ENCODE measurements at regions not wholly inside any gene's neighbourhood (a gene's known extent, or its start where the extent isn't known, plus 50 kb on each side); places are given as distances from the start of the nearest gene placed in this dataset.

DNA sequence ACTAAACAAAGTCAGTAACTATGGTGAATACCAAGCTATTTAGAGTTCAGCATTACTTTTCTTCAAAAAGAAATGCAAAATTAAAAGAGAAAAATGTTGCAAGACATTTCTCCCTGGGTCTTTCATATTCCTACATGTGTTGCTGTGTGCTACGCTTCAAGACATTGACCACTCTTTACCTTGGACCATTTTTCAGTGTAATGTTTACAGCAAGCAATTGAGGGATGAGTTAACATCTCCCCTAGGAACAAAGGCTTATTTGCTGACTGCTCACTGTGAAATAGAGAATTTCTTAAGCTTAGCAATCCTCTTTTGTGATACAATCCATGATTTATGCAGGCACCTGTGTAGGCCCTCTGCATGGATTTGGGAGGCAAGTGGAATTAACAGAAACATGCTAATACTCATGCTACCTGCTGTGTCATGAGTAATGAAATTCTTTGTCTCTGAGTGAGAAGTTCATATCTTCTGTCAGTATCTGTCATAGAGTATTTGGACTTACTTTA is 1202.9 kb upstream of the CDH8 start:
- Histone ChIP-seq H3K4me1 (ENCODE audit: control insufficient read depth in 2 of 2, insufficient read depth in 1 of 2, low read depth in 1 of 2, low read length in 2 of 2) (no peaks in the 10 kb centered on the region), H2BK15ac (ENCODE audit: low read length) (no peak overlapping the region), H2AFZ (ENCODE audit: low read length) (peak overlapping the region; percentile 13), H3K36me3 (replicated peaks in 1 of 2; ENCODE audit: control insufficient read depth in 2 of 2, insufficient read depth in 2 of 2, low read length in 2 of 2) (no peaks in the 10 kb centered on the region), H3K4me3 (ENCODE audit: low read length in 2 of 2) (no peak overlapping the region), H2BK12ac (ENCODE audit: low read length) (no peak overlapping the region), H4K91ac (ENCODE audit: low read depth, low read length, poor library complexity) (no peak overlapping the region), H3K79me1 (ENCODE audit: low read depth, low read length) (no peaks in the 10 kb centered on the region), H2AK5ac (ENCODE audit: low read depth, low read length) (no peak overlapping the region), H2BK120ac (ENCODE audit: low read depth, low read length) (no peak overlapping the region), H3K4ac (ENCODE audit: low read length) (no peak overlapping the region), H3K9ac (ENCODE audit: low read depth, low read length, poor library complexity) (no peak overlapping the region), H4K8ac (ENCODE audit: low read depth, low read length) (no peak overlapping the region), H3K23ac (ENCODE audit: low read depth, low read length, poor library complexity) (no peak overlapping the region), H3K27me3 (ENCODE audit: control insufficient read depth in 3 of 3, insufficient read depth in 3 of 3, low read depth in 1 of 3, low read length in 3 of 3) (no peaks in the 10 kb centered on the region), H3K27ac (replicated peaks; ENCODE audit: low read length) (no peak overlapping the region), H3K4me2 (ENCODE audit: insufficient read depth, low read length, poor library complexity, severe bottlenecking) (no peak overlapping the region), H3K14ac (ENCODE audit: low read length) (no peak overlapping the region), H2BK5ac (ENCODE audit: low read length) (no peak overlapping the region), H3K9me3 (replicated peaks in 1 of 2; ENCODE audit: control insufficient read depth in 2 of 2, insufficient read depth in 1 of 2, low read depth in 1 of 2, low read length in 2 of 2) (no peaks in the 10 kb centered on the region), H3K18ac (ENCODE audit: low read length) (no peak overlapping the region)
- DNase-seq (ENCODE audit: low spot score): no peak
- no CpG with 5 or more reads among the region's 1 CpG for WGBS, 2 donors (ENCODE audit: extremely low coverage in 2 of 2, insufficient read length in 2 of 2, insufficient replicate concordance in 1 of 2)

DNA sequence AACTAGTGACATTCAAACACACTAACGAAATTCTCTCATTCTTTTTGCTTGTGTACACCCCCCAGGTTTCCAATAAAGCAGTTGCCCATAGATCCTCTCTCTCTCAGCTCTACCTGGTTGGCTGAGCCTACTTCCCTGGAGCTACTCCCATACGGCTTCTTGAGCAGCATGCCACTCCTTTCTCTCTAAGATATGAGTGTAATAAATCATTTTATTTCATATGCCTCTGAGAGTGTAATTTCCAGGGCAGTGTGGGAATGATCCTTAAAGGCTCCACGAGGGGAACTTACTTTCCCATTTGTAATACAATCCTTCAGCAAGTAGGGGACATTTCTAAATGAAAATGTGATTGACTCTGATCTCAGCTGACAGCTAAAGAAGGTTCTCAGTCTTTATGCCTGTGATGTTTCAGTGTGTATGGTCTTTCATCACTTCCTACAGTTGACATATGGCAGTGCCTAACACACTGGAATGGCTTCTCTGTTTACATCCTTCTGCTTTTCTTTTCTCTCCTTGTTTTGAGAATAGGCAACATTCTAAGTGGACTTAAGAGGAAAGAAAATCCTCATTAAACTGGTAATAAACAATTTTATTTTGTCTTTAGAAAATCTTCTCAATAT is 1194.3 kb upstream of the CDH8 start:
- no CpG with 5 or more reads among the region's 3 CpGs for WGBS, 2 donors (ENCODE audit: extremely low coverage in 2 of 2, insufficient read length in 2 of 2, insufficient replicate concordance in 1 of 2)
- H2AK5ac ChIP-seq (ENCODE audit: low read depth, low read length): no peak overlapping the region
- H2BK5ac ChIP-seq (ENCODE audit: low read length): no peak overlapping the region
- no peak overlapping the region for H3K14ac ChIP-seq (ENCODE audit: low read length)
- H3K4me1 ChIP-seq (ENCODE audit: control insufficient read depth in 2 of 2, insufficient read depth in 1 of 2, low read depth in 1 of 2, low read length in 2 of 2): no peaks in the 10 kb centered on the region
- no peaks in the 10 kb centered on the region for H3K79me1 ChIP-seq (ENCODE audit: low read depth, low read length)
- H3K23ac ChIP-seq (ENCODE audit: low read depth, low read length, poor library complexity): no peak overlapping the region
- no peak overlapping the region for H3K27ac ChIP-seq (replicated peaks; ENCODE audit: low read length)
- H2AFZ ChIP-seq (ENCODE audit: low read length): peak overlapping the region; percentile 6
- H4K8ac ChIP-seq (ENCODE audit: low read depth, low read length): no peak overlapping the region
- H3K36me3 ChIP-seq (replicated peaks in 1 of 2; ENCODE audit: control insufficient read depth in 2 of 2, insufficient read depth in 2 of 2, low read length in 2 of 2): no peaks in the 10 kb centered on the region
- peaks cover 0 to 7% of the 10 kb centered on the region in 2 donors for H3K9me3 ChIP-seq (replicated peaks in 1 of 2; ENCODE audit: control insufficient read depth in 2 of 2, insufficient read depth in 1 of 2, low read depth in 1 of 2, low read length in 2 of 2)
- no peaks in the 10 kb centered on the region for H3K27me3 ChIP-seq (ENCODE audit: control insufficient read depth in 3 of 3, insufficient read depth in 3 of 3, low read depth in 1 of 3, low read length in 3 of 3)
- H3K4ac ChIP-seq (ENCODE audit: low read length): no peak overlapping the region
- no peak overlapping the region for H2BK120ac ChIP-seq (ENCODE audit: low read depth, low read length)
- no peak overlapping the region for H3K4me2 ChIP-seq (ENCODE audit: insufficient read depth, low read length, poor library complexity, severe bottlenecking)
- H3K18ac ChIP-seq (ENCODE audit: low read length): no peak overlapping the region
- no peak overlapping the region for H2BK12ac ChIP-seq (ENCODE audit: low read length)
- no peak overlapping the region for H4K91ac ChIP-seq (ENCODE audit: low read depth, low read length, poor library complexity)
- no peak overlapping the region for H3K9ac ChIP-seq (ENCODE audit: low read depth, low read length, poor library complexity)
- no peak for DNase-seq (ENCODE audit: low spot score)
- H2BK15ac ChIP-seq (ENCODE audit: low read length): no peak overlapping the region
- no peak overlapping the region for H3K4me3 ChIP-seq (ENCODE audit: low read length in 2 of 2)

DNA sequence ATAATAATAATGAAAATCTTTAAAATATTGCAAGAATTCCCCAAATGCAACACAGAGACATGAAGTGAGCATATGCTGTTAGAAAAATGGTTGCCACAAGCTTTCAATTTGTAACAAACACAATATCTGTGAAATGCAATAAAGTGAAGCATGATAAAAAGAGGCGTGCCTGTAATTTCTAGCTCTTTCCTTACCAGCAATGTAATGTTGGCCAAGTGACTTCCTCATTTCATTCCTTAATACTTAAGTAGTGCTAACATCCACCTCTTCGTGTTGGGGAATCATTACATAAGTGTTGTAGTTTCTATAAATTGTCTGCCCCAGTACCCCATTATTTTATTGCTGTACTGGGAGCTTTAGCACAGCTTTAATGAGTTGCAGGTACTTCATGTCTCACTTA is 1192.0 kb upstream of the CDH8 start:
- H3K4me1 ChIP-seq (ENCODE audit: control insufficient read depth in 2 of 2, insufficient read depth in 1 of 2, low read depth in 1 of 2, low read length in 2 of 2): no peaks in the 10 kb centered on the region
- no peaks in the 10 kb centered on the region for H3K79me1 ChIP-seq (ENCODE audit: low read depth, low read length)
- H3K4me3 ChIP-seq (ENCODE audit: low read length in 2 of 2): no peak overlapping the region
- H2BK15ac ChIP-seq (ENCODE audit: low read length): no peak overlapping the region
- H2AFZ ChIP-seq (ENCODE audit: low read length): no peak overlapping the region
- no peak overlapping the region for H4K8ac ChIP-seq (ENCODE audit: low read depth, low read length)
- no peak overlapping the region for H2BK5ac ChIP-seq (ENCODE audit: low read length)
- H3K18ac ChIP-seq (ENCODE audit: low read length): no peak overlapping the region
- no peak overlapping the region for H2BK120ac ChIP-seq (ENCODE audit: low read depth, low read length)
- peaks cover 0 to under 1% of the 10 kb centered on the region in 2 donors for H3K9me3 ChIP-seq (replicated peaks in 1 of 2; ENCODE audit: control insufficient read depth in 2 of 2, insufficient read depth in 1 of 2, low read depth in 1 of 2, low read length in 2 of 2)
- WGBS, 2 donors (ENCODE audit: extremely low coverage in 2 of 2, insufficient read length in 2 of 2, insufficient replicate concordance in 1 of 2): no CpG with 5 or more reads among the region's 2 CpGs
- H2AK5ac ChIP-seq (ENCODE audit: low read depth, low read length): no peak overlapping the region
- DNase-seq (ENCODE audit: low spot score): no peak
- no peak overlapping the region for H3K4ac ChIP-seq (ENCODE audit: low read length)
- H3K9ac ChIP-seq (ENCODE audit: low read depth, low read length, poor library complexity): no peak overlapping the region
- no peak overlapping the region for H3K14ac ChIP-seq (ENCODE audit: low read length)
- no peaks in the 10 kb centered on the region for H3K36me3 ChIP-seq (replicated peaks in 1 of 2; ENCODE audit: control insufficient read depth in 2 of 2, insufficient read depth in 2 of 2, low read length in 2 of 2)
- H3K27ac ChIP-seq (replicated peaks; ENCODE audit: low read length): no peak overlapping the region
- H3K4me2 ChIP-seq (ENCODE audit: insufficient read depth, low read length, poor library complexity, severe bottlenecking): no peak overlapping the region
- no peak overlapping the region for H4K91ac ChIP-seq (ENCODE audit: low read depth, low read length, poor library complexity)
- H3K27me3 ChIP-seq (ENCODE audit: control insufficient read depth in 3 of 3, insufficient read depth in 3 of 3, low read depth in 1 of 3, low read length in 3 of 3): no peaks in the 10 kb centered on the region
- H3K23ac ChIP-seq (ENCODE audit: low read depth, low read length, poor library complexity): no peak overlapping the region
- no peak overlapping the region for H2BK12ac ChIP-seq (ENCODE audit: low read length)

DNA sequence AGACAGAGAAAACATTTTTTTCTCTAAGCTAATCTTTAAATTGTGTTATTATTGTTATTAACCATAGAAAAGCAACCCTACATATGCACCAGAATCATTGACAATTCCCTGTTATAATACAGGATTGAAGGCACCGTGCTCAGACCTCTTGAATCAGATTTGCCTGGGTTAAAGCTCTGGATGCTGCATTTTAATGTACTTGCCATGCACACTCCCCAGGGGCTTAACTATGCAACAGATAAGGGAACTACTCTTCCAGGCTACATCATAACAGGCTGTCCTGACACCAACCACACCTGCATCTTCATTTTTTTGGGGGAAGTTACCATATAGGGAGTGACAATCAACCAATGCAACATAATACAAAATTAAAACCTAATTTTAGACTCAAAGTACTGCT is 1187.6 kb upstream of the CDH8 start:
- no peak overlapping the region for H2BK120ac ChIP-seq (ENCODE audit: low read depth, low read length)
- no peak overlapping the region for H2BK12ac ChIP-seq (ENCODE audit: low read length)
- no peak overlapping the region for H4K8ac ChIP-seq (ENCODE audit: low read depth, low read length)
- no peak overlapping the region for H2BK15ac ChIP-seq (ENCODE audit: low read length)
- no peak overlapping the region for H4K91ac ChIP-seq (ENCODE audit: low read depth, low read length, poor library complexity)
- no peak overlapping the region for H3K4me2 ChIP-seq (ENCODE audit: insufficient read depth, low read length, poor library complexity, severe bottlenecking)
- no peak overlapping the region for H3K9ac ChIP-seq (ENCODE audit: low read depth, low read length, poor library complexity)
- H2AK5ac ChIP-seq (ENCODE audit: low read depth, low read length): no peak overlapping the region
- H3K27me3 ChIP-seq (ENCODE audit: control insufficient read depth in 3 of 3, insufficient read depth in 3 of 3, low read depth in 1 of 3, low read length in 3 of 3): no peaks in the 10 kb centered on the region
- peaks cover 0 to 7% of the 10 kb centered on the region in 2 donors for H3K4me1 ChIP-seq (ENCODE audit: control insufficient read depth in 2 of 2, insufficient read depth in 1 of 2, low read depth in 1 of 2, low read length in 2 of 2)
- DNase-seq (ENCODE audit: low spot score): no peak
- no peak overlapping the region for H3K14ac ChIP-seq (ENCODE audit: low read length)
- H3K4ac ChIP-seq (ENCODE audit: low read length): no peak overlapping the region
- H3K9me3 ChIP-seq (replicated peaks in 1 of 2; ENCODE audit: control insufficient read depth in 2 of 2, insufficient read depth in 1 of 2, low read depth in 1 of 2, low read length in 2 of 2): no peaks in the 10 kb centered on the region
- no peak overlapping the region for H3K23ac ChIP-seq (ENCODE audit: low read depth, low read length, poor library complexity)
- no peaks in the 10 kb centered on the region for H3K36me3 ChIP-seq (replicated peaks in 1 of 2; ENCODE audit: control insufficient read depth in 2 of 2, insufficient read depth in 2 of 2, low read length in 2 of 2)
- no peak overlapping the region for H3K18ac ChIP-seq (ENCODE audit: low read length)
- H2AFZ ChIP-seq (ENCODE audit: low read length): no peak overlapping the region
- H3K4me3 ChIP-seq (ENCODE audit: low read length in 2 of 2): no peak overlapping the region
- no CpG with 5 or more reads among the region's 1 CpG for WGBS, 2 donors (ENCODE audit: extremely low coverage in 2 of 2, insufficient read length in 2 of 2, insufficient replicate concordance in 1 of 2)
- H3K79me1 ChIP-seq (ENCODE audit: low read depth, low read length): no peaks in the 10 kb centered on the region
- no peak overlapping the region for H2BK5ac ChIP-seq (ENCODE audit: low read length)
- H3K27ac ChIP-seq (replicated peaks; ENCODE audit: low read length): no peak overlapping the region
